KMS-11 (cell line): ENCODE measurements at regions not wholly inside any gene's neighbourhood (a gene's known extent, or its start where the extent isn't known, plus 50 kb on each side); places are given as distances from the start of the nearest gene placed in this dataset.

Experiments used
- H2AFZ ChIP-seq: fragments of 200-600 bp; sonication (generic); 2 replicates; pipeline ENCODE4 v1.6.1; 2016; ENCODE audit warnings: antibody characterized with exemption, mixed run types, low read depth
- H3K27ac ChIP-seq: fragments of 200-600 bp; sonication (generic); 2 replicates; pipeline ENCODE4 v1.6.1; 2016; ENCODE audit warnings: mild to moderate bottlenecking, mixed run types
- H3K27me3 ChIP-seq: fragments of 200-600 bp; sonication (generic); 2 replicates; pipeline ENCODE4 v1.6.1; 2017; ENCODE audit warnings: mild to moderate bottlenecking, low read depth, mixed run types, moderate library complexity; ENCODE audit not compliant: insufficient read depth
- H3K36me3 ChIP-seq: fragments of 200-600 bp; sonication (generic); 2 replicates; pipeline ENCODE4 v1.6.1; 2017; ENCODE audit warnings: mild to moderate bottlenecking, mixed run types; ENCODE audit not compliant: insufficient read depth
- H3K4me1 ChIP-seq: fragments of 200-600 bp; sonication (generic); 2 replicates; pipeline ENCODE4 v1.6.1; 2016; ENCODE audit warnings: mild to moderate bottlenecking, low read depth, mixed run types; ENCODE audit not compliant: poor library complexity, severe bottlenecking
- H3K4me2 ChIP-seq: fragments of 200-600 bp; sonication (generic); 2 replicates; pipeline ENCODE4 v1.7.0; 2016; ENCODE audit warnings: mild to moderate bottlenecking, mixed run types
- H3K4me3 ChIP-seq: fragments of 200-600 bp; sonication (generic); IDR thresholded peaks from 2 replicates; pipeline ENCODE4 v1.6.1; 2017; ENCODE audit warnings: low read depth, low read length, mixed read lengths; ENCODE audit not compliant: insufficient read depth
- H3K79me2 ChIP-seq: fragments of 200-600 bp; sonication (generic); 2 replicates; pipeline ENCODE4 v1.6.1; 2016; ENCODE audit warnings: low read depth, mixed run types; ENCODE audit not compliant: insufficient read depth
- H3K9ac ChIP-seq: fragments of 200-600 bp; sonication (generic); 2 replicates; pipeline ENCODE4 v1.6.1; 2016; ENCODE audit warnings: mild to moderate bottlenecking, mixed run types
- H4K20me1 ChIP-seq: fragments of 200-600 bp; sonication (generic); 2 replicates; pipeline ENCODE4 v1.6.1; 2016; ENCODE audit warnings: mild to moderate bottlenecking, mixed run types; ENCODE audit not compliant: insufficient read depth
- TF ChIP-seq, protein P1 (sequence below): fragments of 200-600 bp; sonication (generic); conservative IDR thresholded peaks from 2 replicates; pipeline ENCODE4 v1.6.1; 2017; ENCODE audit warnings: low read depth, mild to moderate bottlenecking, antibody characterized with exemption, low read length, moderate library complexity, mixed read lengths

GRCh38 chr7:52021343-52021742 is 704.7 kb upstream of the COBL start:
- Histone ChIP-seq H3K4me3 (no peak overlapping the region), H3K27me3 (no peaks in the 10 kb centered on the region), H3K9ac (no peak overlapping the region), H2AFZ (no peak overlapping the region), H3K36me3 (no peaks in the 10 kb centered on the region), H3K4me1 (peaks cover 10% of the 10 kb centered on the region), H3K4me2 (no peak overlapping the region), H3K27ac (no peak overlapping the region), H3K79me2 (no peaks in the 10 kb centered on the region), H4K20me1 (no peaks in the 10 kb centered on the region)
- TF ChIP-seq, protein P1, sequence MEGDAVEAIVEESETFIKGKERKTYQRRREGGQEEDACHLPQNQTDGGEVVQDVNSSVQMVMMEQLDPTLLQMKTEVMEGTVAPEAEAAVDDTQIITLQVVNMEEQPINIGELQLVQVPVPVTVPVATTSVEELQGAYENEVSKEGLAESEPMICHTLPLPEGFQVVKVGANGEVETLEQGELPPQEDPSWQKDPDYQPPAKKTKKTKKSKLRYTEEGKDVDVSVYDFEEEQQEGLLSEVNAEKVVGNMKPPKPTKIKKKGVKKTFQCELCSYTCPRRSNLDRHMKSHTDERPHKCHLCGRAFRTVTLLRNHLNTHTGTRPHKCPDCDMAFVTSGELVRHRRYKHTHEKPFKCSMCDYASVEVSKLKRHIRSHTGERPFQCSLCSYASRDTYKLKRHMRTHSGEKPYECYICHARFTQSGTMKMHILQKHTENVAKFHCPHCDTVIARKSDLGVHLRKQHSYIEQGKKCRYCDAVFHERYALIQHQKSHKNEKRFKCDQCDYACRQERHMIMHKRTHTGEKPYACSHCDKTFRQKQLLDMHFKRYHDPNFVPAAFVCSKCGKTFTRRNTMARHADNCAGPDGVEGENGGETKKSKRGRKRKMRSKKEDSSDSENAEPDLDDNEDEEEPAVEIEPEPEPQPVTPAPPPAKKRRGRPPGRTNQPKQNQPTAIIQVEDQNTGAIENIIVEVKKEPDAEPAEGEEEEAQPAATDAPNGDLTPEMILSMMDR = no peak

GRCh38 chr7:52018680-52019054 is 702.1 kb upstream of the COBL start:
- H3K27ac ChIP-seq = no peak overlapping the region

DNA sequence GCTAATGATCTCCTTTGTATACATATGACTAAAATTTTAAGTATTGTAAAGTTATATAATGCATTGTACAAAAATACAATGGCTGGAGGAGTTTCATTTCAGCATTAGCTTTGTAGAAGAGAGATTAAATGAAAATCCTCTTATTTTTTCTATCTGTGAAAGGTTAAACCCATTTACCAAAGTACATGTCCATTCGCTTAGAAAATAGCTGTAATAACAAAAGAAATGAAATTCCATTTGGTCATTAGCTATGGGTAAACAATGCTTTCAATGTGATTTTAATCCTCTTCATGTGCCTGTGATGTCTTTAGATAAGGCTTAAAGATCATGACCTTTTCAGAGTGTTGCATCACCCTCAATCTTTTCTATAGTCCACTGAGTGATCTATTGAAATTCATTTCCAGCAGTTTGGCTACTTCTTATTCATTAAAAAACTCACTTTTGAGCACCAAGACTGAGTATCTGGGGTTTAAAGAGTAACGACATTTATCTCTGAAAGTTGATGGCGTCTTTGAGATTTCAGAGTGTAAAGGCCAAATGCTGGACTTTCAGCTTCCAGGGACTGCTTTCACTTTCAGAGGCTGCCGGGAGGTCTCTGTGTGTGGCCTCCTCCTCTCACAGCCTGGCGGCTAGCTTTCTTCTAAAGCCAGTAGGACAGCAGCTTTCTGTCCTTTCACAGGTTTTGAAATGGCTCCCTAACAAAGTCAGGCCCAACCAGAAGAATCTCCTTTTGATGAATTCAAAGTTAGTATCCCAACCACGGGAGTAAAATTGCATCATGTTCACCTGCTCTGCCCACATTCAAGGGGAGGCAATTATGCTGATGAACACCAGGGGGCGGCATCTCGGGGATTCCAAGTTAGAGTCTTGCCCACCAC is 701.4 kb upstream of the COBL start:
- Histone ChIP-seq H3K79me2 (no peaks in the 10 kb centered on the region), H3K27ac (0 out of 2 replicates have a peak overlapping the region, but pooled peaks have one; percentile 29), H3K4me1 (peaks cover 10% of the 10 kb centered on the region), H2AFZ (peak overlapping the region; percentile 95), H3K27me3 (no peaks in the 10 kb centered on the region), H3K36me3 (no peaks in the 10 kb centered on the region), H3K4me3 (no peak overlapping the region), H3K4me2 (peak overlapping the region; percentile 81), H4K20me1 (no peaks in the 10 kb centered on the region), H3K9ac (peak overlapping the region; percentile 30; the same call in 1 of the 2 replicates)
- TF ChIP-seq, protein P1 = peak; percentile 87

More at GRCh38 chr7:52018680-52019054, 702.1 kb upstream of the COBL start:
- no peaks in the 10 kb centered on the region for H3K36me3 ChIP-seq
- no peaks in the 10 kb centered on the region for H3K79me2 ChIP-seq
- no peak overlapping the region for H3K9ac ChIP-seq
- H3K4me3 ChIP-seq = no peak overlapping the region
- H3K27me3 ChIP-seq = no peaks in the 10 kb centered on the region
- H2AFZ ChIP-seq = peak overlapping the region; percentile 95
- H4K20me1 ChIP-seq = no peaks in the 10 kb centered on the region
- TF ChIP-seq, protein P1 = peak; percentile 39
- H3K4me1 ChIP-seq = peaks cover 10% of the 10 kb centered on the region
- peak overlapping the region; percentile 81; the same call in 1 of the 2 replicates for H3K4me2 ChIP-seq

GRCh38 chr7:52009181-52009580 is 692.6 kb upstream of the COBL start:
- no peak overlapping the region for H2AFZ ChIP-seq
- no peaks in the 10 kb centered on the region for H3K27me3 ChIP-seq
- no peak overlapping the region for H3K27ac ChIP-seq
- H3K36me3 ChIP-seq = no peaks in the 10 kb centered on the region
- H3K4me2 ChIP-seq = no peak overlapping the region
- H3K4me3 ChIP-seq = no peak overlapping the region
- no peaks in the 10 kb centered on the region for H3K4me1 ChIP-seq
- H4K20me1 ChIP-seq = no peaks in the 10 kb centered on the region
- no peak overlapping the region for H3K9ac ChIP-seq
- H3K79me2 ChIP-seq = no peaks in the 10 kb centered on the region
- TF ChIP-seq, protein P1 = no peak
